LNCaP clone FGC (cell line): ENCODE measurements at regions not wholly inside any gene's neighbourhood (a gene's known extent, or its start where the extent isn't known, plus 50 kb on each side); places are given as distances from the start of the nearest gene placed in this dataset.

Source experiments
- DNase-seq: peaks from one replicate; pipeline ENCODE4 v3.0.0-alpha.2; 2011; ENCODE audit warnings: low read depth
- H3K4me3 ChIP-seq: 2 replicates; pipeline ENCODE4 v1.5.1; 2011; ENCODE audit warnings: mild to moderate bottlenecking, low read depth, low read length, control low read depth
- CTCF ChIP-seq: IDR thresholded peaks from 2 replicates; pipeline ENCODE4 v1.5.1; 2012; ENCODE audit warnings: mild to moderate bottlenecking; ENCODE audit not compliant: control insufficient read depth, insufficient read depth; ENCODE audit errors: extremely low read depth

GRCh38 chr2:134183679-134184078 is 70.2 kb upstream of the MGAT5 start:
- no peak overlapping the region for H3K4me3 ChIP-seq
- no peak for DNase-seq
- no peak for TF ChIP-seq CTCF

- no peak for DNase-seq
- TF ChIP-seq CTCF, result no peak
- no peak overlapping the region for H3K4me3 ChIP-seq
Measured at GRCh38 chr2:134185639-134186038, 68.2 kb upstream of the MGAT5 start.

- TF ChIP-seq CTCF, result no peak
- no peak for DNase-seq
- no peak overlapping the region for H3K4me3 ChIP-seq
Measured at GRCh38 chr2:134189009-134189720, 64.7 kb upstream of the MGAT5 start.

- no peak overlapping the region for H3K4me3 ChIP-seq
- DNase-seq, result no peak
- TF ChIP-seq CTCF, result no peak
Measured at GRCh38 chr2:134190062-134190806, 63.6 kb upstream of the MGAT5 start.

- DNase-seq, result no peak
- no peak for TF ChIP-seq CTCF
- H3K4me3 ChIP-seq, result no peak overlapping the region
Measured at GRCh38 chr2:134190807-134191203, 63.1 kb upstream of the MGAT5 start.

GRCh38 chr2:134191835-134192234 is 62.0 kb upstream of the MGAT5 start:
- no peak for TF ChIP-seq CTCF
- no peak for DNase-seq
- no peak overlapping the region for H3K4me3 ChIP-seq
